Esophagus squamous epithelium (tissue), 5 donors: ENCODE measurements at regions not wholly inside any gene's neighbourhood (a gene's known extent, or its start where the extent isn't known, plus 50 kb on each side); places are given as distances from the start of the nearest gene placed in this dataset.

Experiments used
- DNase-seq: peaks from one replicate; lab custom pipeline; 2025; lab: John Stamatoyannopoulos, UW
- H3K27ac ChIP-seq, 4 donors: fragments of 200-600 bp; sonication (generic); one replicate each; pipeline ENCODE4 v1.5.1; 2016 to 2019; ENCODE audit warnings: mild to moderate bottlenecking in 1 of 4
- H3K27me3 ChIP-seq, 4 donors: fragments of 200-600 bp; sonication (generic); 1 replicate in 3 of 4; 2 replicates in 1 of 4; pipeline versions ENCODE4 v1.5.1 to v1.6.0; 2017 to 2021; ENCODE audit warnings: antibody characterized with exemption in 1 of 4
- H3K36me3 ChIP-seq, 3 donors: fragments of 200-600 bp; sonication (generic); one replicate each; pipeline ENCODE4 v1.5.1; 2016 to 2019
- H3K4me1 ChIP-seq, 3 donors: fragments of 200-600 bp; sonication (generic); one replicate each; pipeline ENCODE4 v1.5.1; 2017 to 2019
- H3K4me3 ChIP-seq, 4 donors: fragments of 200-600 bp; sonication (generic); 1 replicate in 3 of 4; 2 replicates in 1 of 4; pipeline ENCODE4 v1.5.1; 2016 to 2019; ENCODE audit warnings: mild to moderate bottlenecking in 2 of 4, moderate library complexity in 1 of 4
- H3K9me3 ChIP-seq, 3 donors: fragments of 200-600 bp; sonication (generic); one replicate each; pipeline ENCODE4 v1.5.1; 2016 to 2019
- CTCF ChIP-seq, 6 experiments: fragments of 450-650 bp in 4 of 6; fragments of 200-600 bp in 2 of 6; sonication (generic) in 2 of 6; IDR thresholded peaks; one replicate each; pipeline ENCODE4 v1.5.1; 2016 to 2019; ENCODE audit warnings: antibody characterized with exemption in 6 of 6, mild to moderate bottlenecking in 4 of 6, moderate library complexity in 4 of 6
- POLR2A ChIP-seq, 4 donors: fragments of 450-650 bp; IDR thresholded peaks; one replicate each; pipeline ENCODE4 v1.6.1; 2017; ENCODE audit warnings: antibody characterized with exemption in 4 of 4, mild to moderate bottlenecking in 4 of 4, moderate library complexity in 3 of 4
- WGBS, 2 donors: methylation state at CpG; one replicate each; pipeline ENCODE4 v1.1.5; 2018; 5-methylcytosine and 5-hydroxymethylcytosine counted together
- intact Hi-C: fragments of 100-400 bp; cut with DNase I; formaldehyde crosslinking; loops from one replicate; pipeline ENCODE4 v1.15.0; 2022
- donor health status: DM: yes; HTN: yes; CAD: no.

GRCh38 chr21:35266546-35266945 lies 217.4 kb upstream of the RUNX1 start:
- Histone ChIP-seq H3K4me1 (peaks cover 0 to 60% (median 9%) of the 10 kb centered on the region in 3 donors), H3K27me3 (no peaks in the 10 kb centered on the region), H3K36me3 (no peaks in the 10 kb centered on the region), H3K4me3 (no peak overlapping the region), H3K27ac (peak overlapping the region in 3 of 4 donors; percentile 76 to 85 (median 78)), H3K9me3 (no peaks in the 10 kb centered on the region)
- no peak for TF ChIP-seq CTCF (IDR thresholded peaks at IDR 0.05)
- no peak for TF ChIP-seq POLR2A (IDR thresholded peaks at IDR 0.05)
- no peak for DNase-seq
- WGBS, 2 donors: 37 to 61% methylated on average over 3 of the region's 3 CpGs
- intact Hi-C loops: no loop called here

DNA sequence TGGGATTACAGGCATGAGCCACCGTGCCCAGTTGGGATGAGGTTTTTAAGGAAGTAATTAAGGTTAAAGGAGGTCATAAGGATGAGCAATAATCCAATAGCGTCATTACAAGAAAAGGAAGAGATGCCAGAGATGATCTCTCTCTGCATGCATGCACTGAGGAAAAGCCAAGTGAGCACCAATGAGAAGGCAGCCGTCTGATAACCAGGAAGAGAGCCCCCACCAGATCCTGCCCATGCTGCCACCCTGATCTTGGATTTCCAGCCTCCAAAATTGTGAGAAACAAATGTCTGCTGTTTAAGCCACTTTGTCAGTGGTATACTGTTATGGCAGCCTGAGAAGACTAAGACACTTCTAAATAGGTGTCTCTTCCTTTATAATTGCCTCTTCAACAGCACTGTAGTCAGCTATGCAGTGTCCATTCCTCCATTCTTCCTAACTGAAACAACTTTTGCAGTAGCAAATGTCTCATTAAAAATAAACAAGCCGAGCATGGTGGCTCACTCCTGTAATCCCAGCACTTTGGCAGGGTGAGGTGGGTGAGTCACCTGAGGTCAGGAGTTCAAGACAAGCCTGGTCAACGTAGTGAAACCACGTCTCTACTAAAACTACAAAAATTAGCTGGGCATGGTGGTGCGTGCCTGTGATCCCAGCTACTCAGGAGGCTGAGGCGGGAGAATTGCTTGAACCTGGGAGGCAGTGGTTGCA lies 216.2 kb upstream of the RUNX1 start:
- no peak for DNase-seq
- no peaks in the 10 kb centered on the region for H3K27me3 ChIP-seq
- no peak overlapping the region for H3K4me3 ChIP-seq
- TF ChIP-seq CTCF (IDR thresholded peaks at IDR 0.05) (no peak), POLR2A (IDR thresholded peaks at IDR 0.05) (no peak)
- H3K9me3 ChIP-seq: no peaks in the 10 kb centered on the region
- H3K27ac ChIP-seq: peak overlapping the region; percentile 65 to 85 (median 77)
- peaks cover 0 to 60% (median 9%) of the 10 kb centered on the region in 3 donors for H3K4me1 ChIP-seq
- intact Hi-C loops: no loop called here
- WGBS, 2 donors: 38 to 57% methylated on average over 8 of the region's 8 CpGs
- H3K36me3 ChIP-seq: no peaks in the 10 kb centered on the region

DNA sequence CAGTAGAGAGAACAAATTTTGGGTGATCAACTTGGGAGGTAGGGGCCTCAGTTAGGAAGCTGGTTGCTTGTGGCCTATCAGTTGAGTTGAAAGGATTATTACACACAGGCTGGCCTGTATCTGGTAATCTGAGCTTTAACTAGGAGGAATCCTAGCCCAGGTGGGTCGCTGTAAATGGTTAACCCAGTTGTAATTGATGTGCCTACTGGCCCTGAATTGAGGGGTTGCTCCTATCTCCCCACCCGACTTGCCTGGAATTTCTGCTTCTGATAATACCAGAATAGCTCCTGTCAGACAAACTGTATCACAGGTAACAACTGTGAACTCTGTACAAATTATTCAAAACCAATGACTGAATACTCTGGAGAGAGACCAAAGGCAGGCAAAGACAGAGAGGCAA lies 210.4 kb upstream of the RUNX1 start:
- Histone ChIP-seq H3K27ac (peak overlapping the region in 2 of 4 donors; percentile 27 to 38), H3K4me1 (peaks cover 14 to 74% (median 16%) of the 10 kb centered on the region in 3 donors), H3K36me3 (no peaks in the 10 kb centered on the region), H3K9me3 (no peaks in the 10 kb centered on the region), H3K4me3 (no peak overlapping the region), H3K27me3 (no peaks in the 10 kb centered on the region)
- intact Hi-C loops: no loop called here
- TF ChIP-seq CTCF (IDR thresholded peaks at IDR 0.05) (no peak), POLR2A (IDR thresholded peaks at IDR 0.05) (no peak)
- 43 to 61% methylated on average over 2 of the region's 2 CpGs for WGBS, 2 donors
- no peak for DNase-seq

DNA sequence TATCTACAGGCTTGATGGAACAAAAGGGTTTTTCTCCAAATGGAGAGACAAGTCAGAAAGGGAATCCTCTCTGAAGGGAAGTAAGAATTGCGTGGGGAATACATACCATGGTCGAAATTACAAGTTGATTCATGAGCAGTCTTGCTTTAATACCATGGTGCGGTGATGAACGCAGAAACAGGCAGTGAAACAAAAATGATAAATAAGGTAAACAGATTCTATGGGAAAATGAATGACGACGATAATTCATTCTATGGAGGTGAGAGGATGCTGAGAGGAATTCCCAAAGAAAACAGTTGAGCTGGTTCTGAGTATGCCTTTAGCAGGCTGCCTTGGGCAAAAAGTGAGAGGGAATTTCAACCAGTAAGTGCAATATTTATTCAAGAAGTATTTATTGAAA lies 209.4 kb upstream of the RUNX1 start:
- intact Hi-C loops: no loop called here
- DNase-seq: no peak
- H3K36me3 ChIP-seq: no peaks in the 10 kb centered on the region
- no peak overlapping the region for H3K4me3 ChIP-seq
- H3K27me3 ChIP-seq: no peaks in the 10 kb centered on the region
- 61 to 76% methylated on average over 6 of the region's 6 CpGs for WGBS, 2 donors
- H3K9me3 ChIP-seq: no peaks in the 10 kb centered on the region
- H3K4me1 ChIP-seq: peaks cover 14 to 74% (median 16%) of the 10 kb centered on the region in 3 donors
- no peak overlapping the region for H3K27ac ChIP-seq
- TF ChIP-seq CTCF (IDR thresholded peaks at IDR 0.05) (no peak), POLR2A (IDR thresholded peaks at IDR 0.05) (no peak)

GRCh38 chr21:35257413-35257812 lies 208.3 kb upstream of the RUNX1 start:
- intact Hi-C loops: no loop called here
- peak overlapping the region; percentile 64 to 85 (median 80) for H3K27ac ChIP-seq
- 5 to 26% methylated on average over 2 of the region's 2 CpGs for WGBS, 2 donors

More at GRCh38 chr21:35257413-35257812, 208.3 kb upstream of the RUNX1 start:
- Histone ChIP-seq H3K4me1 (peaks cover 13 to 68% (median 14%) of the 10 kb centered on the region in 3 donors), H3K36me3 (no peaks in the 10 kb centered on the region), H3K9me3 (no peaks in the 10 kb centered on the region), H3K4me3 (no peak overlapping the region), H3K27me3 (no peaks in the 10 kb centered on the region)
- no peak for TF ChIP-seq POLR2A (IDR thresholded peaks at IDR 0.05)
- DNase-seq: no peak
